ENCODE measurements at regions not wholly inside any gene's neighbourhood (a gene's known extent, or its start where the extent isn't known, plus 50 kb on each side); places are given as distances from the start of the nearest gene placed in this dataset.

GRCh38 chr2:201978986-201979385 lies 54.7 kb upstream of the FZD7 start (continued):
- no peak for TF ChIP-seq FOXO4 (CRISPR knock-in tag; IDR thresholded peaks at IDR 0.05)
- TF ChIP-seq NR2C1 (IDR thresholded peaks at IDR 0.05) = no peak
- TF ChIP-seq NR2C1 (tag; IDR thresholded peaks at IDR 0.05) = no peak
- TF ChIP-seq GTF2F1 (IDR thresholded peaks at IDR 0.05; ENCODE audit: low read depth, low read length) = no peak
- TF ChIP-seq SNAPC5 (CRISPR knock-in tag; IDR thresholded peaks at IDR 0.05) = no peak
- no peak for TF ChIP-seq GABPB1 (CRISPR knock-in tag; IDR thresholded peaks at IDR 0.05)
- TF ChIP-seq MCM7 (IDR thresholded peaks at IDR 0.05) = no peak
- no peak for TF ChIP-seq PKNOX1 (IDR thresholded peaks at IDR 0.05)
- TF ChIP-seq ZNF217 (CRISPR knock-in tag; IDR thresholded peaks at IDR 0.05) = no peak
- TF ChIP-seq NBN (IDR thresholded peaks at IDR 0.05; ENCODE audit: low read depth) = no peak
- no peak for TF ChIP-seq MAFF (IDR thresholded peaks at IDR 0.05; ENCODE audit: low read length)
- no peak for TF ChIP-seq MECOM (CRISPR knock-in tag; IDR thresholded peaks at IDR 0.05)

GRCh38 chr2:201980389-201980821 lies 53.2 kb upstream of the FZD7 start:
- POLR2A ChIA-PET = no interaction called here
- ATAC-seq = no peak
- H3K27me3 ChIP-seq (ENCODE audit: control insufficient read depth in 2 of 2, insufficient read depth in 2 of 2, low read length in 2 of 2) = peaks cover 8 to 34% of the 10 kb centered on the region in 2 experiments
- H3K79me2 ChIP-seq (ENCODE audit: control insufficient read depth, insufficient read depth, low read length) = no peaks in the 10 kb centered on the region
- H3K27ac ChIP-seq (ENCODE audit: extremely low read depth, low read depth, low read length) = no peak overlapping the region
- H2AFZ ChIP-seq (ENCODE audit: low read depth, low read length) = no peak overlapping the region
- no peaks in the 10 kb centered on the region for H4K20me1 ChIP-seq (replicated peaks; ENCODE audit: control insufficient read depth, insufficient read depth, low read length)
- no peak overlapping the region for H3K4me2 ChIP-seq (ENCODE audit: insufficient read depth, low read length)
- no peak overlapping the region for H3K4me3 ChIP-seq
- no peaks in the 10 kb centered on the region for H3K9me1 ChIP-seq (ENCODE audit: control insufficient read depth, insufficient read depth, low read length)
- in situ Hi-C loops (cut with MboI) = no loop called here
- no peaks in the 10 kb centered on the region for H3K36me3 ChIP-seq (ENCODE audit: control insufficient read depth, insufficient read depth, low read length)
- DNase-seq (ENCODE audit: extremely low read depth in 1 of 4, low spot score in 3 of 4) = no peak
- FAIRE-seq = no peak
- no peak overlapping the region for H3K9ac ChIP-seq (ENCODE audit: insufficient read depth in 1 of 2, low read depth in 2 of 2, low read length in 2 of 2)
- intact Hi-C loops (cut with micrococcal nuclease) = no loop called here
- 2% methylated on average over 8 of the region's 8 CpGs for WGBS (ENCODE audit: insufficient coverage, low coverage, missing lambda C conversion rate)
- CTCF ChIA-PET (ENCODE audit: low intra/inter-chr PET ratio) = no interaction called here
- BruUV-seq (replicated peaks) = no TSS peak
- H3K9me3 ChIP-seq (replicated peaks; ENCODE audit: control insufficient read depth, insufficient read depth, low read depth, low read length) = no peaks in the 10 kb centered on the region
- no peaks in the 10 kb centered on the region; a peak in 1 of 5 replicates for H3K4me1 ChIP-seq (replicated peaks in 1 of 2; ENCODE audit: control insufficient read depth in 2 of 2, insufficient read depth in 2 of 2, low read length in 2 of 2)
- no peak for TF ChIP-seq NR2F6 (CRISPR knock-in tag; IDR thresholded peaks at IDR 0.05)
- TF ChIP-seq CSDE1 (IDR thresholded peaks at IDR 0.05) = no peak
- TF ChIP-seq FIP1L1 (IDR thresholded peaks at IDR 0.05; ENCODE audit: low read depth, low read length, poor library complexity, severe bottlenecking) = no peak
- TF ChIP-seq SIN3A (IDR thresholded peaks at IDR 0.05; ENCODE audit: borderline replicate concordance in 2 of 2, control insufficient read depth in 1 of 2, low read depth in 2 of 2, low read length in 2 of 2) = no peak
- TF ChIP-seq SIX5 (IDR thresholded peaks at IDR 0.05; ENCODE audit: borderline replicate concordance in 1 of 2, insufficient read depth in 1 of 2, low read depth in 1 of 2, low read length in 2 of 2) = no peak
- TF ChIP-seq PREB (CRISPR knock-in tag; IDR thresholded peaks at IDR 0.05) = no peak

All from K562 (cell line).